Activated CD8-positive, alpha-beta memory T cell treated with anti-CD3 and anti-CD28 coated beads, Interleukin-2, amount 10 ng/mL, durations not matched to agents 7 days and 5 days (primary cell): ENCODE measurements at regions not wholly inside any gene's neighbourhood (a gene's known extent, or its start where the extent isn't known, plus 50 kb on each side); places are given as distances from the start of the nearest gene placed in this dataset.

Experiments
- ATAC-seq: fragments of 150-1000 bp; cut with Tn5 transposase; one replicate; pipeline ENCODE4 v1.10.0; 2021; ENCODE audit warnings: moderate library complexity
- CTCF ChIA-PET: fragments of 350-600 bp; sonication (Branson Sonifier 250); formaldehyde crosslinking; loops from one replicate; lab custom pipeline; 2021; ENCODE audit warnings: antibody characterized with exemption; lab: Charles Lee
- DNase-seq: peaks from one replicate; pipeline ENCODE4 v3.0.0-alpha.2; 2020
- H3K27ac Mint-ChIP-seq: one replicate; pipeline ENCODE4 v1.8.0; 2021; ENCODE audit warnings: mild to moderate bottlenecking, mixed read lengths
- H3K27me3 Mint-ChIP-seq: one replicate; pipeline ENCODE4 v1.8.0; 2021; ENCODE audit warnings: mixed read lengths
- H3K36me3 Mint-ChIP-seq: one replicate; pipeline ENCODE4 v1.8.0; 2021; ENCODE audit warnings: mild to moderate bottlenecking, mixed read lengths
- H3K4me1 Mint-ChIP-seq: one replicate; pipeline ENCODE4 v1.8.0; 2021; ENCODE audit warnings: mixed read lengths
- H3K4me3 Mint-ChIP-seq: one replicate; pipeline ENCODE4 v1.8.0; 2021; ENCODE audit warnings: mild to moderate bottlenecking, moderate library complexity, mixed read lengths
- H3K9me3 Mint-ChIP-seq: one replicate; pipeline ENCODE4 v1.8.0; 2022; ENCODE audit warnings: low read depth, mixed read lengths

- no peaks in the 10 kb centered on the region for H3K4me1 Mint-ChIP-seq
- H3K9me3 Mint-ChIP-seq = no peaks in the 10 kb centered on the region
- ATAC-seq = no peak
- DNase-seq = no peak
- CTCF ChIA-PET = interaction anchor here (4.0 kb wide), 1 partner anchor 7 kb away, joined by 14 read pairs; no protein-coding TSS in a partner anchor
- peaks cover 45% of the 10 kb centered on the region for H3K27me3 Mint-ChIP-seq
- H3K4me3 Mint-ChIP-seq = no peak overlapping the region
- no peak overlapping the region for H3K27ac Mint-ChIP-seq
- no peaks in the 10 kb centered on the region for H3K36me3 Mint-ChIP-seq
These were observed 56.5 kb upstream of the DLK1 start for GRCh38 chr14:100670017-100670752.

- no peaks in the 10 kb centered on the region for H3K36me3 Mint-ChIP-seq
- no peaks in the 10 kb centered on the region for H3K4me1 Mint-ChIP-seq
- DNase-seq (no peak), ATAC-seq (no peak)
- no peak overlapping the region for H3K27ac Mint-ChIP-seq
- CTCF ChIA-PET = interaction anchor here (4.0 kb wide), 1 partner anchor 8 kb away, joined by 14 read pairs; no protein-coding TSS in a partner anchor
- no peaks in the 10 kb centered on the region for H3K9me3 Mint-ChIP-seq
- no peak overlapping the region for H3K4me3 Mint-ChIP-seq
- peaks cover 49% of the 10 kb centered on the region for H3K27me3 Mint-ChIP-seq
These were observed 56.0 kb upstream of the DLK1 start for GRCh38 chr14:100670753-100671049.

GRCh38 chr14:100671386-100671901 lies 55.2 kb upstream of the DLK1 start:
- no peaks in the 10 kb centered on the region for H3K9me3 Mint-ChIP-seq
- no peak for ATAC-seq
- DNase-seq = no peak
- no peak overlapping the region for H3K4me3 Mint-ChIP-seq
- no peaks in the 10 kb centered on the region for H3K36me3 Mint-ChIP-seq
- CTCF ChIA-PET = interaction anchor here (1.2 to 4.0 kb wide), 2 partner anchors 8 to 147 kb away, joined by 3 to 14 read pairs; no protein-coding TSS in a partner anchor
- H3K27me3 Mint-ChIP-seq = peaks cover 51% of the 10 kb centered on the region
- H3K27ac Mint-ChIP-seq = no peak overlapping the region
- H3K4me1 Mint-ChIP-seq = no peaks in the 10 kb centered on the region

GRCh38 chr14:100671906-100672305 lies 54.8 kb upstream of the DLK1 start:
- Mint-ChIP-seq H3K4me1 (no peaks in the 10 kb centered on the region), H3K4me3 (no peak overlapping the region), H3K9me3 (no peaks in the 10 kb centered on the region), H3K27me3 (peaks cover 49% of the 10 kb centered on the region), H3K36me3 (no peaks in the 10 kb centered on the region), H3K27ac (no peak overlapping the region)
- CTCF ChIA-PET = interaction anchor here (1.2 to 4.0 kb wide), 3 partner anchors 9 to 147 kb away, joined by 3 to 14 read pairs (median 6); no protein-coding TSS in a partner anchor
- DNase-seq (no peak), ATAC-seq (no peak)

- Mint-ChIP-seq H3K9me3 (no peaks in the 10 kb centered on the region), H3K27ac (no peak overlapping the region), H3K4me3 (no peak overlapping the region), H3K36me3 (no peaks in the 10 kb centered on the region), H3K27me3 (peaks cover 49% of the 10 kb centered on the region), H3K4me1 (no peaks in the 10 kb centered on the region)
- DNase-seq (no peak), ATAC-seq (no peak)
- CTCF ChIA-PET = interaction anchor here (2.2 to 4.0 kb wide), 2 partner anchors 10 to 20 kb away, joined by 6 to 14 read pairs; no protein-coding TSS in a partner anchor
These were observed 53.4 kb upstream of the DLK1 start for GRCh38 chr14:100673085-100673806.

- H3K36me3 Mint-ChIP-seq = no peaks in the 10 kb centered on the region
- H3K9me3 Mint-ChIP-seq = no peaks in the 10 kb centered on the region
- no peak overlapping the region for H3K4me3 Mint-ChIP-seq
- H3K27ac Mint-ChIP-seq = no peak overlapping the region
- CTCF ChIA-PET = interaction anchor here (2.2 to 4.0 kb wide), 2 partner anchors 11 to 20 kb away, joined by 6 to 14 read pairs; no protein-coding TSS in a partner anchor
- DNase-seq (no peak), ATAC-seq (no peak)
- no peaks in the 10 kb centered on the region for H3K4me1 Mint-ChIP-seq
- H3K27me3 Mint-ChIP-seq = peaks cover 49% of the 10 kb centered on the region
These were observed 52.9 kb upstream of the DLK1 start for GRCh38 chr14:100673807-100674154.

GRCh38 chr14:100674428-100674827 lies 52.3 kb upstream of the DLK1 start:
- no peak for DNase-seq
- H3K27me3 Mint-ChIP-seq = peaks cover 49% of the 10 kb centered on the region
- H3K9me3 Mint-ChIP-seq = no peaks in the 10 kb centered on the region

GRCh38 chr14:100674897-100675619 lies 51.6 kb upstream of the DLK1 start:
- H3K4me3 Mint-ChIP-seq = no peak overlapping the region
- no peaks in the 10 kb centered on the region for H3K4me1 Mint-ChIP-seq
- CTCF ChIA-PET = no interaction called here
- H3K27me3 Mint-ChIP-seq = peaks cover 44% of the 10 kb centered on the region
- no peak overlapping the region for H3K27ac Mint-ChIP-seq
- DNase-seq = no peak
- H3K36me3 Mint-ChIP-seq = no peaks in the 10 kb centered on the region
- no peaks in the 10 kb centered on the region for H3K9me3 Mint-ChIP-seq
- ATAC-seq = no peak

More at GRCh38 chr14:100674428-100674827, 52.3 kb upstream of the DLK1 start:
- Mint-ChIP-seq H3K36me3 (no peaks in the 10 kb centered on the region), H3K4me3 (no peak overlapping the region), H3K4me1 (no peaks in the 10 kb centered on the region), H3K27ac (no peak overlapping the region)
- ATAC-seq = no peak
- CTCF ChIA-PET = interaction anchor here (4.0 kb wide), 1 partner anchor 11 kb away, joined by 14 read pairs; no protein-coding TSS in a partner anchor

- Mint-ChIP-seq H3K27ac (no peak overlapping the region), H3K4me1 (no peaks in the 10 kb centered on the region), H3K4me3 (no peak overlapping the region), H3K36me3 (no peaks in the 10 kb centered on the region), H3K9me3 (no peaks in the 10 kb centered on the region), H3K27me3 (peaks cover 41% of the 10 kb centered on the region)
- CTCF ChIA-PET = interaction anchor here (0.7 to 4.5 kb wide), 2 partner anchors 13 to 1367 kb away, joined by 3 to 18 read pairs; no protein-coding TSS in a partner anchor
- DNase-seq (no peak), ATAC-seq (no peak)
These were observed 50.7 kb upstream of the DLK1 start for GRCh38 chr14:100675699-100676684.
